ENCODE measurements at regions not wholly inside any gene's neighbourhood (a gene's known extent, or its start where the extent isn't known, plus 50 kb on each side); places are given as distances from the start of the nearest gene placed in this dataset.

GRCh38 chr4:165635381-165635780, 237.7 kb upstream of the TLL1 start (continued):
- TF ChIP-seq ZBTB33 (IDR thresholded peaks at IDR 0.05) (no peak), ATF3 (IDR thresholded peaks at IDR 0.05) (no peak), SP1 (IDR thresholded peaks at IDR 0.05) (no peak)

GRCh38 chr4:165635951-165636350, 237.1 kb upstream of the TLL1 start:
- DNase-seq (ENCODE audit: low spot score): no peak
- Histone ChIP-seq H3K27ac (ENCODE audit: low read depth in 1 of 2, low read length in 2 of 2) (no peak overlapping the region), H3K4me1 (ENCODE audit: control insufficient read depth in 4 of 4, insufficient read depth in 4 of 4, low read length in 3 of 4) (no peaks in the 10 kb centered on the region), H3K27me3 (ENCODE audit: control insufficient read depth in 4 of 4, insufficient read depth in 4 of 4, low read length in 3 of 4) (no peaks in the 10 kb centered on the region), H3K9me3 (ENCODE audit: control insufficient read depth in 4 of 4, low read length in 3 of 4) (peaks cover 0 to 2% (median 0%) of the 10 kb centered on the region in 4 donors), H3K4me3 (ENCODE audit: low read depth in 1 of 3, low read length in 3 of 3) (no peak overlapping the region), H3K36me3 (ENCODE audit: control insufficient read depth in 4 of 4, insufficient read depth in 3 of 4, low read depth in 1 of 4, low read length in 3 of 4) (no peaks in the 10 kb centered on the region), H3K9ac (ENCODE audit: low read depth in 1 of 2, low read length in 2 of 2) (no peak overlapping the region)
- TF ChIP-seq TAF1 (conservative IDR thresholded peaks at IDR 0.05): no peak
- no peak for TF ChIP-seq RXRA (IDR thresholded peaks at IDR 0.05)
- no peak for TF ChIP-seq JUND (IDR thresholded peaks at IDR 0.05)
- no peak for TF ChIP-seq RAD21 (IDR thresholded peaks at IDR 0.05)
- no peak for TF ChIP-seq EGR1 (IDR thresholded peaks at IDR 0.05; ENCODE audit: low read depth in 2 of 2)
- no peak for TF ChIP-seq CTCF (IDR thresholded peaks at IDR 0.05; ENCODE audit: low read depth, low read length, missing input control)
- no peak for TF ChIP-seq FOXA1 (IDR thresholded peaks at IDR 0.05)
- no peak for TF ChIP-seq ATF3 (IDR thresholded peaks at IDR 0.05)
- TF ChIP-seq NR2F2 (IDR thresholded peaks at IDR 0.05): no peak
- TF ChIP-seq YY1 (IDR thresholded peaks at IDR 0.05): no peak
- no peak for TF ChIP-seq REST (IDR thresholded peaks at IDR 0.05)
- TF ChIP-seq HNF4A (conservative IDR thresholded peaks at IDR 0.05): no peak
- TF ChIP-seq HNF4G (IDR thresholded peaks at IDR 0.05): no peak
- no peak for TF ChIP-seq SP1 (IDR thresholded peaks at IDR 0.05)
- TF ChIP-seq FOXA2 (IDR thresholded peaks at IDR 0.05): no peak
- WGBS: 93% methylated on average over 2 of the region's 2 CpGs
